GM10266 (cell line): ENCODE measurements at regions not wholly inside any gene's neighbourhood (a gene's known extent, or its start where the extent isn't known, plus 50 kb on each side); places are given as distances from the start of the nearest gene placed in this dataset.

ENCODE experiments used
- DNase-seq: peaks from one replicate; pipeline ENCODE4 v3.0.0; 2012; ENCODE audit errors: extremely low spot score
- TF ChIP-seq, protein P1 (sequence below): IDR thresholded peaks from 2 replicates; pipeline ENCODE4 v1.5.1; 2012; ENCODE audit warnings: mild to moderate bottlenecking, low read depth; ENCODE audit not compliant: control insufficient read depth, insufficient read depth; ENCODE audit errors: missing control alignments

DNA sequence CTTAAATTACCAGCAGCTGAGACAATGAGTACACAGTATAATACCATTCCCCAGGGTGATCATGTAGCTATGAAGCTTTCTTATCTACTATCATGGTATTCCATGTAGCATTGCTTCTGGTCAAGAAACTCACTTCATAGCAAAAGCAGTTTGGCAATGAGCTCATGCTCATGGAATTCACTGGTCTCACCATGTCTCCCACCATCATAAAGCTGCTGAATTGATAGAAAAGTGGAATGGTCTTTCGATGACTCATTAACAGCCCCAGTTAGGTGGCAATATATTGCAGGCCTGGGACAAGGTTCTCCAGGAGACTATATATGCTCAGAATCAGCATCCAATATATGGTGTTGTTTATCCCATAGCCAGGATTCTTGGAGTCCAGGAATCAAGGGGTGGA, 553.7 kb downstream of the FOXG1 start:
- DNase-seq = no peak
- TF ChIP-seq, protein P1, sequence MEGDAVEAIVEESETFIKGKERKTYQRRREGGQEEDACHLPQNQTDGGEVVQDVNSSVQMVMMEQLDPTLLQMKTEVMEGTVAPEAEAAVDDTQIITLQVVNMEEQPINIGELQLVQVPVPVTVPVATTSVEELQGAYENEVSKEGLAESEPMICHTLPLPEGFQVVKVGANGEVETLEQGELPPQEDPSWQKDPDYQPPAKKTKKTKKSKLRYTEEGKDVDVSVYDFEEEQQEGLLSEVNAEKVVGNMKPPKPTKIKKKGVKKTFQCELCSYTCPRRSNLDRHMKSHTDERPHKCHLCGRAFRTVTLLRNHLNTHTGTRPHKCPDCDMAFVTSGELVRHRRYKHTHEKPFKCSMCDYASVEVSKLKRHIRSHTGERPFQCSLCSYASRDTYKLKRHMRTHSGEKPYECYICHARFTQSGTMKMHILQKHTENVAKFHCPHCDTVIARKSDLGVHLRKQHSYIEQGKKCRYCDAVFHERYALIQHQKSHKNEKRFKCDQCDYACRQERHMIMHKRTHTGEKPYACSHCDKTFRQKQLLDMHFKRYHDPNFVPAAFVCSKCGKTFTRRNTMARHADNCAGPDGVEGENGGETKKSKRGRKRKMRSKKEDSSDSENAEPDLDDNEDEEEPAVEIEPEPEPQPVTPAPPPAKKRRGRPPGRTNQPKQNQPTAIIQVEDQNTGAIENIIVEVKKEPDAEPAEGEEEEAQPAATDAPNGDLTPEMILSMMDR = no peak

DNA sequence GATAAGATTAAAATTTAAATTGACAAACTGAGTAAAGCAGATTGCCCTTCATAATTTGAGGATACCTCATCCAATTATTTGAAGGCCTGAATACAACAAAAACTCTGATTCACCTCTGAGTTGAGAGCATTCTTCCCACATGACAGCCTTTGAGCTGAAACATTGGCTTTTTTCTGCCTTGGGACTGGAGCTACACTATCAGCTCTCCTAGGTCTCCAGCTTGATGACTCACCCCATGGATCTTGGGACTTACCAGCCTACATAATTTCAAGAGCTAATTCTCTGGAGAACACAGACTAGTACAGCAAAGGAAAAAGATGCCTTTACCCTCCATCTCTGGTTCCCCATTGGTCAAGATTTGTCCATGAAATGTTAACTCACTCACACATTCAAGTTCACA, 555.1 kb downstream of the FOXG1 start:
- TF ChIP-seq, protein P1 = no peak
- no peak for DNase-seq

DNA sequence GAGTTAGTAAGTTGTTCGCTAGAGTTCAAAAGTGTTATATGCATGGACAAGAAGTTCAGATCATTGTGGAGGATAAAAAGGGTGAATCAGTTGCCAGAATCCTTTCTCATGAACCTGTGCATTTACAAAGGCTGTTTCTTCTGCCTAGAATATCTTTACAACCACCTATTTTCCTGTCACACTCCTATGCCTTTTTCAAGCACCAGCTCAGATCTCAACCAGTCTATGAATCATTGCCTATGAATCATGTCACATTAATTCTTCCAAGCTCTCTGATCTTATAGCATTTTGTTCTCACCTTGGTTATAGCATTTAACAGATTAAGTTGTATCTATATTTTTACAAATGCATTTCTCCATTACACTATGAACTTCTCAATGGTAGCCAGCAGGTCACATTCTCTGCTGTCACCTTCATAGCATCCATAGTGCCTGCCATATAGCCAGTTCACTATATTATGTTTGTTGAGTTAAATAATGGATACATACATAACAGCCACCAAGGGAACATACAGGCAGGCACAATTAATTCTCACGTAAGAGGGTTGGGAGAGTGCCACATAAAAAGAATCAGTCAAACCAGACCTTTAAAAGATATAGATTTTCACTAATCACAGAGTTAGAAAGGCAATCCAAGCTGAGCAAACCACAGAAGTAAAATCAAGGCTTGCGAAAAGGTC, 573.0 kb downstream of the FOXG1 start:
- no peak for DNase-seq
- TF ChIP-seq, protein P1 = no peak

DNA sequence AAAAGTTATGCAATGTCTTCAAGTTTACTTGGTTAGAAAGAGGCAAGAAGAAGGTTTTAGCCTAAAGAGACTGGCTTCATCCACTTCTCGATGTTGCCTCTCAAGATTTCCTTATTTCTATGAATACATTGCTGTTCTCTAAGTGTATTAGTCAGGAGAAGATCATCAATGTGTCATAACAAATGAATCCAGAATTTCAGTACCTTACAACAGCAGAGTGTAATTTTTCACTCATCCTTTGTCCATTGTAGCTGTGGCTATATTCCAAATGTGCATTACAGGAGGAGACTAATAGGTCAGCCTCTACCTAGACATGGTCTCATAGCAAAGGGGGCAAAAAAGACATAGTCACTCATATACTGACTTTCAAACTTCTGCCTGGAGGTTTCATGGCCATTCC, 579.1 kb downstream of the PRKD1 start:
- DNase-seq = no peak
- TF ChIP-seq, protein P1 = no peak

DNA sequence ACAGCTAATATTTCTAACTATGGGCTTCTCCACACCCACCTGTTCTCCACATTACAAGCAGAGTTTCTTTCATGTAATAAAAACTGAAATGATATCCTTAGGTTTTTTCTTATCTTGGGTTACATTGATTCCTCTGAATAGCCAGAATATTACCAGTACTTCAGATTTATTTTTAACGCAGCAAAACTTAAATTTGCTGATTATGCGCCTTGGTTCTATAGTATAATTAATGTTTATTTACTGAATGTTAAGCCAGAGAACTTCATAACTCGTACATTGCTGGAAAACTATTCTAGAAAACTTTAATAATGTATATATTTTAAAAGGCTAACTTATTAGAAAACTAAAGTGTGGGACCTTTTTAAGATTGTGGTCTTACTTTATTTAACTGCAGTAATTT, 577.2 kb downstream of the PRKD1 start:
- no peak for DNase-seq
- TF ChIP-seq, protein P1 = no peak

DNA sequence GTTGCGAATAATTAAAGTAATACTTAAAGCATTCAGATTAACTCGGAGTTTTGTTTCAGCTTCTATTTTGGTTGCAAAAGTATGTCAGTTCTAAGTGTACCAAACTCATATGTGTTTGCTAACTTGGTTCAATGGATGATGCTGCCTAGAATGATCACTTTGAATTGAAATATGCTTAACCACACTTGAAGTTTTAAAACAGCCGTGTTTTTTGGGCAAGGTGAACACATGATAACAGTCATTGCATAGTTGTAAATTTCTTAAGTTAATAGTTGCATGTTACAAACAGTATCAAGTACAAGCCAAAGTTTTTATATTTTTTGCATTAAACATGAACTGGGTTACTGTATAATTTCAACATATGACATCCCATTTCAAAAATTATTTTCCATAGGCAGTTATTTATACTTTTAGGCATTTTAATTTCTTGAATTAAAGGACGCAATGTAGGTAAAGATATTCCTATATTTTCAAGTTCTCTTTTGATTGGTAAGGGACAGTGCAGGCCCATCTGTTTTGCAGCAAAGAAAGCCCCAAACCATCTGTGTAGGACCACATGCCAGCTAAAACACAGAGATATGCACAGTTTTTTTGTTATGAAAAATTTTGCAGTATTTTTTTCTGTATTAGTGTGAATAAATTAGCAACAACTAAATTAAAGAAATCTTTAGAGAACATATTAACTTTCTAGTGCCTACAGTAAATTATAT, 575.5 kb downstream of the PRKD1 start:
- no peak for DNase-seq
- TF ChIP-seq, protein P1 = no peak

DNA sequence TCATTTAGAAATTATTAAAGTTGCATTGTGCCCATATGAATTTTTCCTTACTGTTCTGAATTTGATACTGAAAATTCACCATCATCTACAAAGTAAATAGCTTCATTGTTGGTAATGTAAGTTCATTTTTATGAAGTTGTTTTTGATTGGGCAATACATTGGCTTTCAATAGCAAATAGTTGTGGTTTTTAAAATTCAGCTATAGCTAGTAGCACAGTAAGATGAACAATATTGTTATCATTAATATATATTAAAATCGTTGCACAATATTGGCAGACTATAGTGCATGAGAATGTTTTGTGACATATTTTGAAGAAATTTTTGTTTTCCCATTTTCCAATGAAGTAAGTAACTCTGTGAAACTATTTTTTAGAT, 575.0 kb downstream of the PRKD1 start:
- TF ChIP-seq, protein P1 = no peak
- no peak for DNase-seq
